Endothelial cell of umbilical vein (primary cell): ENCODE measurements at regions not wholly inside any gene's neighbourhood (a gene's known extent, or its start where the extent isn't known, plus 50 kb on each side); places are given as distances from the start of the nearest gene placed in this dataset.

Experiments used
- BruUV-seq: library from RNA; stranded (reverse); fragments of 400-500 nt; replicated peaks from 2 replicates; lab custom pipeline; 2021; lab: Mats Ljungman, UMichigan
- CTCF ChIA-PET: fragments of 300-600, 350-600 bp; sonication (Branson Sonifier 250); formaldehyde crosslinking; loops from one replicate; lab custom pipeline; 2021; ENCODE audit warnings: antibody characterized with exemption, inconsistent platforms; lab: Charles Lee
- POLR2A ChIA-PET: fragments of 300-600, 350-600 bp; sonication (Branson Sonifier 250); formaldehyde crosslinking; loops from one replicate; lab custom pipeline; 2021; ENCODE audit warnings: antibody characterized with exemption, inconsistent platforms; lab: Charles Lee
- DNase-seq: peaks from one replicate; pipeline ENCODE4 v3.0.0-alpha.2; 2011; ENCODE audit warnings: low read depth, low spot score
- FAIRE-seq: peaks from 2 replicates; lab custom pipeline; 2011; peaks lifted over from hg19 to GRCh38; lab: Jason Lieb, UNC
- H2AFZ ChIP-seq: 2 replicates; pipeline ENCODE4 v1.6.0; 2012; ENCODE audit warnings: low read depth, low read length, control low read depth, inconsistent platforms
- H3K27ac ChIP-seq: 2 replicates; pipeline ENCODE4 v1.5.1; 2011; ENCODE audit warnings: low read depth, mild to moderate bottlenecking, control low read depth, low read length, moderate library complexity; ENCODE audit not compliant: insufficient read depth
- H3K27me3 ChIP-seq, 2 experiments: 2 replicates each; pipeline versions ENCODE4 v1.6.0 to v1.6.1; 2011; ENCODE audit warnings: low read length in 2 of 2, mixed read lengths in 1 of 2; ENCODE audit not compliant: control insufficient read depth in 2 of 2, insufficient read depth in 2 of 2
- H3K36me3 ChIP-seq, 2 experiments: 2 replicates in 1 of 2; 3 replicates in 1 of 2; pipeline ENCODE4 v1.5.1; 2011; ENCODE audit warnings: low read length in 2 of 2, mild to moderate bottlenecking in 1 of 2, moderate library complexity in 1 of 2; ENCODE audit not compliant: control insufficient read depth in 2 of 2, insufficient read depth in 2 of 2; ENCODE audit errors: extremely low read depth in 1 of 2
- H3K4me1 ChIP-seq: 3 replicates; pipeline ENCODE4 v1.5.1; 2011; ENCODE audit warnings: mild to moderate bottlenecking, low read length; ENCODE audit not compliant: control insufficient read depth, insufficient read depth; ENCODE audit errors: extremely low read depth
- H3K4me2 ChIP-seq: 2 replicates; pipeline ENCODE4 v1.6.1; 2011; ENCODE audit warnings: low read length, control low read depth, mixed read lengths; ENCODE audit not compliant: insufficient read depth
- H3K4me3 ChIP-seq, 3 experiments: fragments of 200-600 bp in 1 of 3; sonication (generic), shearing (Covaris generic) in 1 of 3; replicated peaks in 1 of 3; 2 replicates each; pipeline ENCODE4 v1.5.1; 2011 to 2016; ENCODE audit warnings: control low read depth in 3 of 3, low read length in 3 of 3, mild to moderate bottlenecking in 2 of 3, inconsistent platforms in 1 of 3, low read depth in 1 of 3, moderate library complexity in 1 of 3; ENCODE audit not compliant: insufficient read depth in 1 of 3
- H3K79me2 ChIP-seq: 2 replicates; pipeline ENCODE4 v1.6.0; 2012; ENCODE audit warnings: low read length, inconsistent platforms; ENCODE audit not compliant: control insufficient read depth, insufficient read depth
- H3K9ac ChIP-seq: replicated peaks from 2 replicates; pipeline ENCODE3; 2011; ENCODE audit warnings: low read length, control low read depth; ENCODE audit not compliant: insufficient read depth; ENCODE audit errors: extremely low read depth
- H3K9me1 ChIP-seq: replicated peaks from 3 replicates; pipeline ENCODE4 v1.6.0; 2011; ENCODE audit warnings: mild to moderate bottlenecking, low read length; ENCODE audit not compliant: control insufficient read depth, insufficient read depth; ENCODE audit errors: extremely low read depth
- H3K9me3 ChIP-seq: replicated peaks from 2 replicates; pipeline ENCODE4 v1.5.1; 2012; ENCODE audit warnings: low read length, inconsistent platforms; ENCODE audit not compliant: control insufficient read depth, insufficient read depth
- H4K20me1 ChIP-seq: replicated peaks from 2 replicates; pipeline ENCODE3; 2011; ENCODE audit warnings: mild to moderate bottlenecking, low read length; ENCODE audit not compliant: control insufficient read depth, insufficient read depth; ENCODE audit errors: extremely low read depth
- CTCF ChIP-seq, 2 donors: IDR thresholded peaks; 1 replicate in 1 of 2; 2 replicates in 1 of 2; pipeline ENCODE4 v1.5.1; 2011; ENCODE audit warnings: low read length in 2 of 2, mild to moderate bottlenecking in 2 of 2, moderate library complexity in 2 of 2, control low read depth in 1 of 2, inconsistent platforms in 1 of 2, low read depth in 1 of 2; ENCODE audit not compliant: insufficient read depth in 1 of 2; ENCODE audit errors: extremely low read depth in 1 of 2
- EZH2 ChIP-seq: IDR thresholded peaks from 2 replicates; pipeline ENCODE4 v1.6.1; 2012; ENCODE audit warnings: borderline replicate concordance, low read depth, mild to moderate bottlenecking, moderate library complexity, low read length, inconsistent platforms; ENCODE audit not compliant: severe bottlenecking
- FOS ChIP-seq: IDR thresholded peaks from 2 replicates; pipeline ENCODE4 v1.6.1; 2011; ENCODE audit warnings: mild to moderate bottlenecking, low read length, moderate library complexity, borderline replicate concordance; ENCODE audit not compliant: insufficient read depth
- GATA2 ChIP-seq: IDR thresholded peaks from 2 replicates; pipeline ENCODE4 v1.7.0; 2011; ENCODE audit warnings: low read depth, mild to moderate bottlenecking, moderate library complexity, mixed read lengths, low read length; ENCODE audit not compliant: insufficient read length, insufficient read depth
- JUN ChIP-seq: IDR thresholded peaks from 2 replicates; pipeline ENCODE4 v1.6.1; 2011; ENCODE audit warnings: borderline replicate concordance, low read depth; ENCODE audit not compliant: insufficient read length, insufficient read depth
- MAX ChIP-seq: IDR thresholded peaks from 2 replicates; pipeline ENCODE4 v1.6.1; 2011; ENCODE audit not compliant: insufficient read depth, insufficient read length
- MYC ChIP-seq: IDR thresholded peaks from one replicate; pipeline ENCODE4 v1.6.1; 2011; ENCODE audit warnings: mild to moderate bottlenecking, low read depth, low read length
- POLR2A ChIP-seq: IDR thresholded peaks from 2 replicates; pipeline ENCODE4 v1.6.1; 2012; ENCODE audit warnings: low read depth, mild to moderate bottlenecking, control low read depth, low read length
- POLR2AphosphoS5 ChIP-seq: IDR thresholded peaks from 2 replicates; pipeline ENCODE4 v1.6.1; 2012; ENCODE audit warnings: low read depth, mild to moderate bottlenecking, control low read depth, low read length, moderate library complexity; ENCODE audit not compliant: insufficient read depth
- dilution Hi-C: fragments of 300-500 bp; cut with MboI; formaldehyde crosslinking; loops from one replicate; pipeline ENCODE4 v1.15.0; 2019; ENCODE audit warnings: low sequenced_read_pairs; ENCODE audit not compliant: extremely low pct_ligation_motif_present
- intact Hi-C: fragments of 100-400 bp; cut with micrococcal nuclease; formaldehyde crosslinking; loops from one replicate; pipeline ENCODE4 v1.10.0; 2022

GRCh38 chrX:42952621-42953020, 174.7 kb upstream of the PPP1R2C start:
- no peaks in the 10 kb centered on the region for H3K79me2 ChIP-seq
- H3K36me3 ChIP-seq: no peaks in the 10 kb centered on the region
- DNase-seq (no peak), FAIRE-seq (peak; percentile 42)
- BruUV-seq: no TSS peak
- H4K20me1 ChIP-seq: no peaks in the 10 kb centered on the region
- H3K27ac ChIP-seq: no peak overlapping the region
- H3K4me1 ChIP-seq: peaks cover 15% of the 10 kb centered on the region
- dilution Hi-C loops: no loop called here
- no peak for TF ChIP-seq MYC
- TF ChIP-seq POLR2AphosphoS5: no peak
- TF ChIP-seq MAX: no peak
- no peak for TF ChIP-seq EZH2
- TF ChIP-seq POLR2A: no peak
- TF ChIP-seq GATA2: no peak
- no peak for TF ChIP-seq JUN
- TF ChIP-seq FOS: no peak
- no peak for TF ChIP-seq CTCF (IDR thresholded peaks at IDR 0.05; ENCODE audit: extremely low read depth in 1 of 2, insufficient read depth in 1 of 2, low read depth in 1 of 2, low read length in 2 of 2)
- H3K9me1 ChIP-seq: no peaks in the 10 kb centered on the region
- no peaks in the 10 kb centered on the region for H3K27me3 ChIP-seq
- H2AFZ ChIP-seq: no peak overlapping the region
- no peak overlapping the region for H3K4me2 ChIP-seq
- no peak overlapping the region for H3K9ac ChIP-seq
- ChIA-PET POLR2A (no interaction called here), CTCF (no interaction called here)
- H3K4me3 ChIP-seq: no peak overlapping the region
- H3K9me3 ChIP-seq: no peaks in the 10 kb centered on the region
- intact Hi-C loops: no loop called here
